Suprapubic skin (tissue), 4 donors: ENCODE measurements at regions not wholly inside any gene's neighbourhood (a gene's known extent, or its start where the extent isn't known, plus 50 kb on each side); places are given as distances from the start of the nearest gene placed in this dataset.

Experiments used
- DNase-seq, 2 donors: peaks; one replicate each; pipeline ENCODE4 v3.0.0-alpha.2; 2019; ENCODE audit warnings: low spot score in 2 of 2
- H3K27ac ChIP-seq: fragments of 200-600 bp; sonication (generic); one replicate; pipeline ENCODE4 v1.5.1; 2019
- H3K27me3 ChIP-seq: fragments of 200-600 bp; sonication (generic); one replicate; pipeline ENCODE4 v1.5.1; 2019
- H3K36me3 ChIP-seq: fragments of 200-600 bp; sonication (generic); one replicate; pipeline ENCODE4 v1.5.1; 2019
- H3K4me1 ChIP-seq: fragments of 200-600 bp; sonication (generic); one replicate; pipeline ENCODE4 v1.5.1; 2019
- H3K4me3 ChIP-seq: fragments of 200-600 bp; sonication (generic); one replicate; pipeline ENCODE4 v1.5.1; 2019; ENCODE audit warnings: mild to moderate bottlenecking
- H3K9me3 ChIP-seq: fragments of 200-600 bp; sonication (generic); one replicate; pipeline ENCODE4 v1.5.1; 2019
- CTCF ChIP-seq, 2 donors: fragments of 200-600 bp in 1 of 2; fragments of 450-650 bp in 1 of 2; sonication (generic) in 1 of 2; IDR thresholded peaks; one replicate each; pipeline ENCODE4 v1.5.1; 2016 to 2019; ENCODE audit warnings: antibody characterized with exemption in 2 of 2, mild to moderate bottlenecking in 1 of 2, moderate library complexity in 1 of 2
- EP300 ChIP-seq: sonication (generic); formaldehyde crosslinking; IDR thresholded peaks from one replicate; pipeline ENCODE4 v1.6.1; 2017; ENCODE audit warnings: antibody characterized with exemption
- POLR2A ChIP-seq, 2 donors: fragments of 450-650 bp; IDR thresholded peaks; one replicate each; pipeline ENCODE4 v1.6.1; 2017; ENCODE audit warnings: antibody characterized with exemption in 2 of 2, mild to moderate bottlenecking in 2 of 2, moderate library complexity in 2 of 2
- POLR2AphosphoS5 ChIP-seq, 3 donors: sonication (generic); formaldehyde crosslinking; IDR thresholded peaks; one replicate each; pipeline ENCODE4 v1.6.1; 2017; ENCODE audit warnings: antibody characterized with exemption in 3 of 3
- WGBS: methylation state at CpG from one replicate; pipeline ENCODE4 v1.1.5; 2018; 5-methylcytosine and 5-hydroxymethylcytosine counted together

GRCh38 chr7:35512716-35513115 is 182.2 kb downstream of the HERPUD2 start:
- Histone ChIP-seq H3K27ac (no peak overlapping the region), H3K36me3 (no peaks in the 10 kb centered on the region), H3K9me3 (no peaks in the 10 kb centered on the region), H3K4me3 (no peak overlapping the region), H3K4me1 (no peaks in the 10 kb centered on the region), H3K27me3 (no peaks in the 10 kb centered on the region)
- WGBS, result 56% methylated on average over 5 of the region's 5 CpGs
- no peak for DNase-seq
- TF ChIP-seq POLR2AphosphoS5 (IDR thresholded peaks at IDR 0.05) (no peak), CTCF (IDR thresholded peaks at IDR 0.05) (no peak), EP300 (no peak), POLR2A (IDR thresholded peaks at IDR 0.05) (no peak)

- TF ChIP-seq CTCF (IDR thresholded peaks at IDR 0.05), result no peak
- TF ChIP-seq EP300, result no peak
- Histone ChIP-seq H3K4me1 (no peaks in the 10 kb centered on the region), H3K27me3 (no peaks in the 10 kb centered on the region), H3K9me3 (no peaks in the 10 kb centered on the region), H3K36me3 (no peaks in the 10 kb centered on the region), H3K4me3 (no peak overlapping the region), H3K27ac (no peak overlapping the region)
- WGBS, result 77% methylated on average over 3 of the region's 3 CpGs
- DNase-seq, result no peak
These were observed 186.1 kb downstream of the HERPUD2 start for GRCh38 chr7:35508623-35509400.

DNA sequence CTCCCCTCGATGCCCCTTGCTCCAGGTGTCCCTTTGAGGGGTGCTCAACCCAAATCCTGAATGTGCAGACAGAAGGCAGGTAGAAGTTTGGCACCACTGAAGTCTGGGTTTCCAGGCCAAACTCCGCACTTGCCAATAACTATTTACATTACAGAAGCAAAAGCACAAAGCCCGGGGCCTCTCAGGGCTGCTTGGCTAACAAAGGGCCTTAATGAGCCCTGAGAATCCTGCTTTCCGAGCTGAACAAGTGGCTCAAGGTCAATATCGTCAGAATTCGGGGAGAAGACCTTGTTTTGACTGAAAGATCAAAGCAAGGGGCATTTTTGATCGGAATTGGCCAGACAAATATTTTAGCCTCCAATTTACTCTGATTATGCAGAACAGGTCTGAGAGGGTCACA is 189.9 kb downstream of the HERPUD2 start:
- H3K27ac ChIP-seq, result no peak overlapping the region
- WGBS, result 63% methylated on average over 7 of the region's 7 CpGs
- no peak for DNase-seq
- no peak for TF ChIP-seq POLR2A (IDR thresholded peaks at IDR 0.05)
- no peak for TF ChIP-seq EP300
- TF ChIP-seq POLR2AphosphoS5 (IDR thresholded peaks at IDR 0.05), result no peak
- no peak for TF ChIP-seq CTCF (IDR thresholded peaks at IDR 0.05)
- H3K9me3 ChIP-seq, result no peaks in the 10 kb centered on the region
- no peak overlapping the region for H3K4me3 ChIP-seq
- H3K27me3 ChIP-seq, result no peaks in the 10 kb centered on the region
- H3K36me3 ChIP-seq, result no peaks in the 10 kb centered on the region
- H3K4me1 ChIP-seq, result no peaks in the 10 kb centered on the region

GRCh38 chr7:35504365-35504764 is 190.6 kb downstream of the HERPUD2 start:
- H3K9me3 ChIP-seq, result no peaks in the 10 kb centered on the region
- no peaks in the 10 kb centered on the region for H3K27me3 ChIP-seq
- DNase-seq, result no peak
- no peaks in the 10 kb centered on the region for H3K36me3 ChIP-seq
- WGBS, result 95% methylated on average over 5 of the region's 5 CpGs
- TF ChIP-seq CTCF (IDR thresholded peaks at IDR 0.05) (no peak), EP300 (no peak), POLR2A (IDR thresholded peaks at IDR 0.05) (no peak), POLR2AphosphoS5 (IDR thresholded peaks at IDR 0.05) (no peak)
- no peak overlapping the region for H3K4me3 ChIP-seq
- H3K4me1 ChIP-seq, result no peaks in the 10 kb centered on the region
- no peak overlapping the region for H3K27ac ChIP-seq

GRCh38 chr7:35501681-35502080 is 193.3 kb downstream of the HERPUD2 start:
- Histone ChIP-seq H3K27ac (no peak overlapping the region), H3K4me3 (no peak overlapping the region), H3K27me3 (no peaks in the 10 kb centered on the region), H3K36me3 (no peaks in the 10 kb centered on the region), H3K9me3 (no peaks in the 10 kb centered on the region), H3K4me1 (no peaks in the 10 kb centered on the region)
- DNase-seq, result no peak
- TF ChIP-seq POLR2A (IDR thresholded peaks at IDR 0.05) (no peak), POLR2AphosphoS5 (IDR thresholded peaks at IDR 0.05) (no peak), EP300 (no peak), CTCF (IDR thresholded peaks at IDR 0.05) (no peak)
- 70% methylated on average over 3 of the region's 3 CpGs for WGBS
